ENCODE measurements at regions not wholly inside any gene's neighbourhood (a gene's known extent, or its start where the extent isn't known, plus 50 kb on each side); places are given as distances from the start of the nearest gene placed in this dataset.

- TF ChIP-seq ARNTL (CRISPR knock-in tag; IDR thresholded peaks at IDR 0.05; ENCODE audit: borderline replicate concordance, low read depth) = no peak
- TF ChIP-seq ZFP3 (CRISPR knock-in tag; IDR thresholded peaks at IDR 0.05) = no peak
- no peak for TF ChIP-seq PPARA (CRISPR knock-in tag; IDR thresholded peaks at IDR 0.05; ENCODE audit: borderline replicate concordance)
- no peak for TF ChIP-seq ESRRG (CRISPR knock-in tag; IDR thresholded peaks at IDR 0.05)
- TF ChIP-seq PATZ1 (CRISPR knock-in tag; IDR thresholded peaks at IDR 0.05; ENCODE audit: borderline replicate concordance) = no peak
These were observed 237.8 kb upstream of the TBX3 start for GRCh38 chr12:114921781-114922180.
